Activated T-cell treated with anti-CD3 and anti-CD28 coated beads, Interleukin-2, amount 50 U/mL, for 72 hours (primary cell): ENCODE measurements at regions not wholly inside any gene's neighbourhood (a gene's known extent, or its start where the extent isn't known, plus 50 kb on each side); places are given as distances from the start of the nearest gene placed in this dataset.

ENCODE experiments used
- ATAC-seq, 2 donors: fragments of 150-1000 bp; cut with Tn5 transposase; replicated peaks in 1 of 2; 2 replicates each; pipeline ENCODE4 v1.10.0; 2021; ENCODE audit warnings: moderate library complexity in 2 of 2, mild to moderate bottlenecking in 1 of 2
- DNase-seq, 2 donors: peaks; one replicate each; pipeline ENCODE4 v3.0.0; 2021 to 2022; ENCODE audit warnings: mixed read lengths in 1 of 2
- H3K27ac Mint-ChIP-seq: one replicate; pipeline ENCODE4 v1.8.0; 2022; ENCODE audit warnings: mild to moderate bottlenecking, moderate library complexity, mixed read lengths
- H3K27me3 Mint-ChIP-seq: one replicate; pipeline ENCODE4 v1.8.0; 2022; ENCODE audit warnings: low read depth, mixed read lengths
- H3K36me3 Mint-ChIP-seq, 2 donors: one replicate each; pipeline ENCODE4 v1.8.0; 2022; ENCODE audit warnings: mixed read lengths in 2 of 2, mild to moderate bottlenecking in 1 of 2; ENCODE audit not compliant: insufficient read depth in 2 of 2
- H3K4me1 Mint-ChIP-seq: one replicate; pipeline ENCODE4 v1.8.0; 2022; ENCODE audit warnings: low read depth, mixed read lengths
- H3K4me3 Mint-ChIP-seq, 2 donors: one replicate each; pipeline ENCODE4 v1.8.0; 2022; ENCODE audit warnings: mild to moderate bottlenecking in 2 of 2, mixed read lengths in 2 of 2, moderate library complexity in 2 of 2
- H3K9me3 Mint-ChIP-seq, 2 donors: one replicate each; pipeline ENCODE4 v1.8.0; 2022; ENCODE audit warnings: mixed read lengths in 2 of 2

DNA sequence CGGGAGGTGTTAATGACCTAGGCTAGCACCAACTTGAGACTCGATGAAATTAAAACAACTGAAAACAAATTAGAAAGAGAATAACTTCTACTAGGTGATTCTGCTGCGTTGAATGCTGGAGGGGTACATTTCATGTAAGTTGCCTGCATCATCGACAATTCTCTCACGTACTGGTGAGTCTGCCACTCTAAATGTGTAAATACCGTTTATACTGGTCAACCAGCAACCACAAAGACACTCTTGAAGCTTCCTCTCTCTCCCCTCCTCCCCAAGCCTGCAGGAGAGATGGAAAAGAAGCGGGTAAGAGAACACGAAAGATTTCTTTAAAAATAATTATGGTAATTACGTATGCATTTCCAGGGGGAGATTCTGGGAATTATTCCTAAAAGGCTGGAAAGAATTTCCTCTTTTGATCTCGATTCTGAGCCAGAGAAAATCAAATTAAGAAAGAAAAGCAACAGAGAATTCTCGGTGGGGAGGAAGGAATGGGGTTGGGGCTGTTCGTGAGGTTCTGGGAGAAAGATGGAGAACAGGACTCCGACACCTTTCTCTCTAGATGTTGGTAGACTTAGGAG, 68.6 kb upstream of the MRTFB start:
- Mint-ChIP-seq H3K27me3 (peaks cover 29% of the 10 kb centered on the region), H3K4me1 (peaks cover 40% of the 10 kb centered on the region), H3K4me3 (peak overlapping the region in 1 of 2 donors; percentile 57), H3K36me3 (no peaks in the 10 kb centered on the region), H3K9me3 (no peaks in the 10 kb centered on the region), H3K27ac (no peak overlapping the region)
- DNase-seq (no peak), ATAC-seq (no peak)

GRCh38 chr16:14003074-14003570, 68.0 kb upstream of the MRTFB start:
- peaks cover 33% of the 10 kb centered on the region for H3K27me3 Mint-ChIP-seq
- H3K36me3 Mint-ChIP-seq, result no peaks in the 10 kb centered on the region
- no peak for ATAC-seq
- peak overlapping the region in 1 of 2 donors; percentile 57 for H3K4me3 Mint-ChIP-seq
- no peaks in the 10 kb centered on the region for H3K9me3 Mint-ChIP-seq
- no peak overlapping the region for H3K27ac Mint-ChIP-seq
- peaks cover 38% of the 10 kb centered on the region for H3K4me1 Mint-ChIP-seq
- DNase-seq, result no peak

GRCh38 chr16:14004031-14004728, 66.9 kb upstream of the MRTFB start:
- no peak overlapping the region for H3K27ac Mint-ChIP-seq
- DNase-seq, result no peak
- no peaks in the 10 kb centered on the region for H3K9me3 Mint-ChIP-seq
- no peak overlapping the region for H3K4me3 Mint-ChIP-seq
- no peaks in the 10 kb centered on the region for H3K36me3 Mint-ChIP-seq
- peaks cover 39% of the 10 kb centered on the region for H3K27me3 Mint-ChIP-seq
- no peak for ATAC-seq
- H3K4me1 Mint-ChIP-seq, result peaks cover 27% of the 10 kb centered on the region

- Mint-ChIP-seq H3K36me3 (no peaks in the 10 kb centered on the region), H3K27ac (no peak overlapping the region), H3K4me1 (peaks cover 26% of the 10 kb centered on the region), H3K4me3 (no peak overlapping the region), H3K27me3 (peaks cover 45% of the 10 kb centered on the region), H3K9me3 (no peaks in the 10 kb centered on the region)
- ATAC-seq (no peak), DNase-seq (no peak)
Observed at GRCh38 chr16:14004729-14005315, 66.3 kb upstream of the MRTFB start.

DNA sequence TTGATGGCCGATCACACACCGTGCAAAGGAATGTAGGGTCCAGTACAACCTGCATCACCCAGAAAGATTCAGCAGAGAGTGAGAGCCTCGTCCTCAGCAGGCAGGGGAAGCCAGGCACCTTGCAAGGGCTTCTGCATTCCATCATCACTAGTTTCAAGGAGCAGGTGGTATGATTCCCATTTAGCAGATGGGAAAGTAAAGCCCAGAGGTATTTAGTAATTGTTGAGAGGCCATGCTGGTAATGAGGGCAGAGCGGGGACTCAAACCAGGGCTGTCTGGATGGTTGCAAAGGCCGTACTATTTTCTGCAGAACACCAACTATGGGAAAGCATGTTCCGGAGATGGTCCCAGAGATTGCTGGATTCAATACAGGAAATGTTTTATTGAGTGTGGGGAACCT, 65.8 kb upstream of the MRTFB start:
- ATAC-seq (no peak), DNase-seq (no peak)
- no peaks in the 10 kb centered on the region for H3K36me3 Mint-ChIP-seq
- H3K27ac Mint-ChIP-seq, result no peak overlapping the region
- peaks cover 49% of the 10 kb centered on the region for H3K27me3 Mint-ChIP-seq
- H3K4me1 Mint-ChIP-seq, result peaks cover 26% of the 10 kb centered on the region
- no peaks in the 10 kb centered on the region for H3K9me3 Mint-ChIP-seq
- no peak overlapping the region for H3K4me3 Mint-ChIP-seq

DNA sequence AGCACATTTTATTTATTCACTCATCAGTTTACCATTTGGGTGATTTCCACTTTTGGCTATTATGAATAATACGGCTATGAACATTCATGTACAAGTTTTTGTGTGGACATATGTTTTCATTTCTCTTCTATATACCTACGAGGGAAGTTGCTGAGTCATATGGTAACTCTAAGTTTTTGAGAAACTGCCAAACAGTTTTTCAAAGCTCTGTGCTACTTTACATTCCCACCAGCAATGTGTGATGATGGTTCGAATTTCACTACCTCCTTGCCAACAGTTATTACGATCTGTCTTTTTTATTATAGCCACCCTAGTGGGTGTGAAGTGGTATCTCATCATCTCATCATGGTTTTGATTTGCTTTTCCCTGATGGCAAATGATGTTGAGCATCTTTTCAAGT, 63.7 kb upstream of the MRTFB start:
- H3K27ac Mint-ChIP-seq, result peak overlapping the region; percentile 48

DNA sequence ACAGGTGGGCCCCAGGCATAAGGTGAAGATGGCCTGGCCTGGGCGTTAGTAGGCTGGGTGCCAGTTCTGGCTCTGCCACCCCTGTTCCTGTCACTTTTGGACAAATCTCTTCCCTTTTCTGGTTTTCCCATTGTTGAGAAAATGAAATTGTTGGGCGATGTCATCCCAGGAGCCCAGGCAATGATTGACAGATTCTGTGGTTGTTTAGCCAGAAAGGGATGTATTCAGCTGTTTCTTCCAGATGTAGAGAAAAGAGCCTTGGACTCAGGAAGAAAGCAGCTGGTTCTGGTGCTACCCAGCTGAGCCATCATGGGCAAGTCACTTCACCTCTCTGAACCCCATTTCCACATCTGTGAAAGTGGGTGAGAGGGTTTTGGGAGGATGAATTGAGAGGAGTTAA, 60.1 kb upstream of the MRTFB start:
- Mint-ChIP-seq H3K4me3 (no peak overlapping the region), H3K9me3 (no peaks in the 10 kb centered on the region)

More for the DNA sequence above, 63.7 kb upstream of the MRTFB start:
- ATAC-seq (peak in 1 of 2 donors; percentile 51), DNase-seq (no peak)
- peaks cover 47% of the 10 kb centered on the region for H3K27me3 Mint-ChIP-seq
- H3K4me1 Mint-ChIP-seq, result peaks cover 20% of the 10 kb centered on the region
- H3K9me3 Mint-ChIP-seq, result no peaks in the 10 kb centered on the region
- H3K36me3 Mint-ChIP-seq, result no peaks in the 10 kb centered on the region
- H3K4me3 Mint-ChIP-seq, result peak overlapping the region in 1 of 2 donors; percentile 15

DNA sequence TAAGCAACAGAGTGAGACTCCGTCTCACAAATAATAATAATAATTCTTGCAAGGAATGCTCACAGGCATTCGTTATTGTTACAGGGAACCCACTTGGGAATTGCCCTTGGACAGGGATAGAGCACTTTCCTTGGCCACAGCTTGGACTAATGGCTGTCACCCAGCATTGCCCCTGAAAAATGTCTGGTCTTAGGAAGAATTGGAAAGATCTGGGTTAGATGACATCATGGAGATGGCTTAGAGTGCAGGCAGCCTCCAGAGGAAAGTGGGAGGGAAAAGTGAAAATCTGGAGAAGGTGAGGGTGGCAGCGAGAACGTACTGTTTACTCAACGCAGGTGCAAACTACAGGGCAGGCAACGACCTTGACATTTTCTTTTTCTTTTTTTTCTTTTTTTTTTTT, 59.3 kb upstream of the MRTFB start:
- Mint-ChIP-seq H3K36me3 (no peaks in the 10 kb centered on the region), H3K4me1 (peaks cover 12% of the 10 kb centered on the region), H3K27ac (no peak overlapping the region), H3K9me3 (no peaks in the 10 kb centered on the region), H3K4me3 (no peak overlapping the region), H3K27me3 (peaks cover 26% of the 10 kb centered on the region)
- DNase-seq, result no peak
- no peak for ATAC-seq

More for the DNA sequence above, 60.1 kb upstream of the MRTFB start:
- no peak for ATAC-seq
- peaks cover 26% of the 10 kb centered on the region for H3K27me3 Mint-ChIP-seq
- H3K27ac Mint-ChIP-seq, result no peak overlapping the region
- peaks cover 12% of the 10 kb centered on the region for H3K4me1 Mint-ChIP-seq
- H3K36me3 Mint-ChIP-seq, result no peaks in the 10 kb centered on the region
- DNase-seq, result no peak

GRCh38 chr16:14013145-14013570, 58.0 kb upstream of the MRTFB start:
- H3K36me3 Mint-ChIP-seq, result no peaks in the 10 kb centered on the region
- peaks cover 16% of the 10 kb centered on the region for H3K27me3 Mint-ChIP-seq
- ATAC-seq (no peak), DNase-seq (no peak)
- no peaks in the 10 kb centered on the region for H3K9me3 Mint-ChIP-seq
- peaks cover 4% of the 10 kb centered on the region for H3K4me1 Mint-ChIP-seq
- no peak overlapping the region for H3K4me3 Mint-ChIP-seq
- H3K27ac Mint-ChIP-seq, result no peak overlapping the region

- no peaks in the 10 kb centered on the region for H3K36me3 Mint-ChIP-seq
- H3K27me3 Mint-ChIP-seq, result peaks cover 12% of the 10 kb centered on the region
- H3K4me3 Mint-ChIP-seq, result no peak overlapping the region
- ATAC-seq (no peak), DNase-seq (no peak)
- no peak overlapping the region for H3K27ac Mint-ChIP-seq
- H3K9me3 Mint-ChIP-seq, result no peaks in the 10 kb centered on the region
- peaks cover 4% of the 10 kb centered on the region for H3K4me1 Mint-ChIP-seq
Observed at GRCh38 chr16:14013571-14014283, 57.4 kb upstream of the MRTFB start.

DNA sequence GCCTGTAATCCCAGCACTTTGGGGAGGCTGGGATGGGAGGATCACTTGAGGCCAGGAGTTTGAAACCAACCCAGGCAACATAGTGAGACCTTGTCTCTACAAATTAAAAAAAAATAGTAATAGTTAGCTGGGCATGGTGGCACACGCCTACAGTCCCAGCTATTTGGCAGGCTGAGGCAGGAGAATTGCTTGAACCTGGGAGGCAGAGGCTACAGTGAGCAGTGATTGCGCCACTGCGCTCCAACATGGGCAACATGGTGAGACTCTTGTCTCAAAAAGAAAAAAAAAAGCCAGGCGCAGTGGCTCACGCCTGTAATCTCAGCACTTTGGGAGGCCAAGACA, 56.9 kb upstream of the MRTFB start:
- no peaks in the 10 kb centered on the region for H3K9me3 Mint-ChIP-seq
- H3K36me3 Mint-ChIP-seq, result no peaks in the 10 kb centered on the region
- DNase-seq (no peak), ATAC-seq (no peak)
- H3K4me1 Mint-ChIP-seq, result peaks cover 4% of the 10 kb centered on the region
- no peak overlapping the region for H3K4me3 Mint-ChIP-seq
- no peak overlapping the region for H3K27ac Mint-ChIP-seq
- H3K27me3 Mint-ChIP-seq, result peaks cover 9% of the 10 kb centered on the region

GRCh38 chr16:14015033-14015432, 56.1 kb upstream of the MRTFB start:
- no peak overlapping the region for H3K27ac Mint-ChIP-seq
- H3K36me3 Mint-ChIP-seq, result no peaks in the 10 kb centered on the region
- DNase-seq (no peak), ATAC-seq (no peak)
- no peak overlapping the region for H3K4me3 Mint-ChIP-seq
- H3K9me3 Mint-ChIP-seq, result no peaks in the 10 kb centered on the region
- H3K4me1 Mint-ChIP-seq, result peaks cover 4% of the 10 kb centered on the region
- H3K27me3 Mint-ChIP-seq, result peaks cover 2% of the 10 kb centered on the region

DNA sequence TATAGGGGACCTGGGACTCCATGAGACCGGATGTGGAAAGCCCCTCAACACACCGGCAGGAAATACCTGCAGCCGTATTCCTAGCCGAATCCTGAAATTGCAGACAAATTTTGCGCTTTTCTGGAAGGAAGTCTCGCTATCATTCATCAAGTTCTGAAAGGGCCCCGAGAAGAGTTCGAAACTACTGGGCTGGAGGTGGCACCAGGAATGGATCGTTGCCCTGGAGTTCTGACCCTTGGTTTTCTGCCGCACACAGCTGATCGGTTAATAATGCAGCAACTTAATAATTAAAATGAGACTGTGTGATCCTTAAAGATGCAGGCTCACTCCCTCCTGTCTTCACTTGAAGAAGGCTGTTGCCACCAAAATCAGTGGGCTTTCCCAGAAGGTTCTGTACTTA, 55.7 kb upstream of the MRTFB start:
- Mint-ChIP-seq H3K27ac (no peak overlapping the region), H3K4me1 (peaks cover 4% of the 10 kb centered on the region), H3K4me3 (no peak overlapping the region), H3K27me3 (no peaks in the 10 kb centered on the region), H3K36me3 (no peaks in the 10 kb centered on the region), H3K9me3 (no peaks in the 10 kb centered on the region)
- ATAC-seq (no peak), DNase-seq (no peak)
